GM12878 (cell line): ENCODE measurements at regions not wholly inside any gene's neighbourhood (a gene's known extent, or its start where the extent isn't known, plus 50 kb on each side); places are given as distances from the start of the nearest gene placed in this dataset.

Experiments
- ATAC-seq: fragments of 200-7000 bp; cut with Tn5 transposase; 3 replicates; pipeline ENCODE4 v1.9.1; 2020; ENCODE audit warnings: mild to moderate bottlenecking, moderate library complexity
- BruUV-seq: library from RNA; stranded (reverse); fragments of 400-500 nt; replicated peaks from 2 replicates; lab custom pipeline; 2021; lab: Mats Ljungman, UMichigan
- CTCF ChIA-PET: fragments of 300-600 bp; sonication (Branson Sonifier 250); formaldehyde crosslinking; extraction: SDS; loops from one replicate; lab custom pipeline; 2021; ENCODE audit warnings: inconsistent platforms; lab: Yijun Ruan, JAX
- POLR2A ChIA-PET: fragments of 350-600 bp; formaldehyde crosslinking; extraction: SDS; loops from one replicate; lab custom pipeline; 2021; ENCODE audit warnings: inconsistent platforms; lab: Charles Lee
- RAD21 ChIA-PET: fragments of 300-600 bp; sonication (Branson Sonifier 250); formaldehyde crosslinking; loops from one replicate; lab custom pipeline; 2023; ENCODE audit warnings: antibody characterized with exemption; ENCODE audit not compliant: unreplicated experiment; lab: Charles Lee
- SMC1A ChIA-PET: fragments of 300-600 bp; sonication (Branson Sonifier 250); formaldehyde crosslinking; loops from one replicate; lab custom pipeline; 2023; ENCODE audit not compliant: unreplicated experiment, uncharacterized antibody; lab: Charles Lee
- DNase-seq: peaks from one replicate; pipeline ENCODE4 v3.0.0-alpha.2; 2011; ENCODE audit warnings: low read depth, low spot score
- FAIRE-seq: peaks from 3 replicates; lab custom pipeline; 2011; peaks lifted over from hg19 to GRCh38; lab: Jason Lieb, UNC
- H2AFZ ChIP-seq: 2 replicates; pipeline ENCODE4 v1.6.0; 2011; ENCODE audit warnings: low read depth, low read length, control low read depth; ENCODE audit not compliant: control insufficient read depth
- H3K27ac ChIP-seq: 2 replicates; pipeline ENCODE4 v1.5.1; 2011; ENCODE audit warnings: control low read depth; ENCODE audit not compliant: control insufficient read depth, insufficient read depth
- H3K27me3 ChIP-seq, 2 experiments: replicated peaks in 1 of 2; 2 replicates each; pipeline versions ENCODE4 v1.6.0 to v1.6.1; 2011; ENCODE audit warnings: low read length in 1 of 2; ENCODE audit not compliant: control insufficient read depth in 2 of 2, insufficient read depth in 2 of 2
- H3K36me3 ChIP-seq, 2 experiments: 2 replicates each; pipeline ENCODE4 v1.5.1; 2011; ENCODE audit warnings: low read length in 1 of 2; ENCODE audit not compliant: control insufficient read depth in 2 of 2, insufficient read depth in 2 of 2
- H3K4me1 ChIP-seq: 2 replicates; pipeline ENCODE4 v1.6.1; 2011; ENCODE audit warnings: mild to moderate bottlenecking, low read length, moderate library complexity, mixed read lengths; ENCODE audit not compliant: control insufficient read depth, insufficient read depth
- H3K4me2 ChIP-seq: 2 replicates; pipeline ENCODE4 v1.6.0; 2011; ENCODE audit warnings: control low read depth; ENCODE audit not compliant: control insufficient read depth, insufficient read depth
- H3K4me3 ChIP-seq: fragments of 200-600 bp; sonication (generic); 2 replicates; pipeline ENCODE4 v1.5.1; 2016
- H3K79me2 ChIP-seq: 2 replicates; pipeline ENCODE4 v1.6.0; 2011; ENCODE audit warnings: low read length; ENCODE audit not compliant: control insufficient read depth, insufficient read depth
- H3K9ac ChIP-seq: 2 replicates; pipeline ENCODE4 v1.8.0; 2011; ENCODE audit warnings: low read length, control low read depth, mixed read lengths; ENCODE audit not compliant: control insufficient read depth, insufficient read depth
- H3K9me3 ChIP-seq: replicated peaks from 3 replicates; pipeline ENCODE4 v1.5.1; 2011; ENCODE audit warnings: mild to moderate bottlenecking, low read length; ENCODE audit not compliant: control insufficient read depth, insufficient read depth
- H4K20me1 ChIP-seq: 2 replicates; pipeline ENCODE4 v1.6.0; 2011; ENCODE audit not compliant: control insufficient read depth, insufficient read depth
- CREB1 ChIP-seq: IDR thresholded peaks from 2 replicates; pipeline ENCODE4 v1.6.1; 2012; ENCODE audit warnings: low read depth, mild to moderate bottlenecking, inconsistent platforms
- EGR1 ChIP-seq, 2 experiments: IDR thresholded peaks; 1 replicate in 1 of 2; 2 replicates in 1 of 2; pipeline ENCODE4 v1.6.1; 2011 to 2012; ENCODE audit warnings: low read depth in 2 of 2, low read length in 2 of 2, borderline replicate concordance in 1 of 2, mild to moderate bottlenecking in 1 of 2, moderate library complexity in 1 of 2
- FOXM1 ChIP-seq: IDR thresholded peaks from 2 replicates; pipeline ENCODE4 v1.6.1; 2012; ENCODE audit warnings: low read depth, mild to moderate bottlenecking, inconsistent platforms, low read length, moderate library complexity
- MTA3 ChIP-seq: IDR thresholded peaks from 2 replicates; pipeline ENCODE4 v1.6.1; 2012; ENCODE audit warnings: low read length, inconsistent platforms, borderline replicate concordance
- NR2C1 ChIP-seq: fragments of 450-650 bp; IDR thresholded peaks from 2 replicates; pipeline ENCODE4 v1.6.1; 2017; ENCODE audit warnings: antibody characterized with exemption, mild to moderate bottlenecking, moderate library complexity
- NR2F1 ChIP-seq: fragments of 450-650 bp; conservative IDR thresholded peaks from 2 replicates; pipeline ENCODE4 v1.6.1; 2017; ENCODE audit warnings: mild to moderate bottlenecking
- SMARCA5 ChIP-seq: fragments of 450-650 bp; IDR thresholded peaks from 2 replicates; pipeline ENCODE4 v1.6.1; 2017; ENCODE audit warnings: mild to moderate bottlenecking
- SPI1 ChIP-seq: IDR thresholded peaks from 2 replicates; pipeline ENCODE4 v1.6.1; 2011; ENCODE audit warnings: low read depth, mild to moderate bottlenecking, low read length, moderate library complexity, borderline replicate concordance; ENCODE audit not compliant: insufficient read depth
- YBX1 ChIP-seq: fragments of 450-650 bp; IDR thresholded peaks from 2 replicates; pipeline ENCODE4 v1.6.1; 2016; ENCODE audit warnings: antibody characterized with exemption
- ZNF24 ChIP-seq: fragments of 450-650 bp; IDR thresholded peaks from 2 replicates; pipeline ENCODE4 v1.6.1; 2017; ENCODE audit warnings: antibody characterized with exemption, mild to moderate bottlenecking
- WGBS: methylation state at CpG from one replicate; pipeline ENCODE4 v1.1.6; 2016; ENCODE audit warnings: low lambda C conversion rate; ENCODE audit not compliant: insufficient replicate concordance, insufficient coverage; ENCODE audit errors: missing lambda C conversion rate; 5-methylcytosine and 5-hydroxymethylcytosine counted together
- in situ Hi-C: fragments of 300-500 bp; cut with MboI; formaldehyde crosslinking; loops from 9 replicates; pipeline ENCODE4 v1.14.3; 2018; ENCODE audit warnings: mixed read lengths
- intact Hi-C: fragments of 100-400 bp; cut with micrococcal nuclease; formaldehyde crosslinking; loops from one replicate; pipeline ENCODE4 v1.14.2; 2022; ENCODE audit not compliant: unreplicated experiment
- TF ChIP-seq, protein P1 (sequence below): fragments of 450-650 bp; IDR thresholded peaks from 2 replicates; pipeline ENCODE4 v1.6.1; 2016; ENCODE audit warnings: mild to moderate bottlenecking
- TF ChIP-seq, protein P2 (sequence below): IDR thresholded peaks from 2 replicates; pipeline ENCODE4 v1.6.1; 2011; ENCODE audit warnings: mild to moderate bottlenecking, low read depth, low read length, moderate library complexity; ENCODE audit not compliant: insufficient replicate concordance
- TF ChIP-seq, protein P3 (sequence below): fragments of 450-650 bp; formaldehyde crosslinking; IDR thresholded peaks from 2 replicates; pipeline ENCODE4 v1.5.0; 2022; ENCODE audit warnings: mild to moderate bottlenecking, missing genetic modification characterization
- TF ChIP-seq, protein P4 (sequence below): fragments of 450-650 bp; IDR thresholded peaks from 2 replicates; pipeline ENCODE4 v1.6.1; 2017; ENCODE audit warnings: borderline replicate concordance
- TF ChIP-seq, protein P5 (sequence below): fragments of 450-650 bp; formaldehyde crosslinking; IDR thresholded peaks from 2 replicates; pipeline ENCODE4 v1.4.0; 2022; ENCODE audit warnings: mild to moderate bottlenecking, moderate library complexity

DNA sequence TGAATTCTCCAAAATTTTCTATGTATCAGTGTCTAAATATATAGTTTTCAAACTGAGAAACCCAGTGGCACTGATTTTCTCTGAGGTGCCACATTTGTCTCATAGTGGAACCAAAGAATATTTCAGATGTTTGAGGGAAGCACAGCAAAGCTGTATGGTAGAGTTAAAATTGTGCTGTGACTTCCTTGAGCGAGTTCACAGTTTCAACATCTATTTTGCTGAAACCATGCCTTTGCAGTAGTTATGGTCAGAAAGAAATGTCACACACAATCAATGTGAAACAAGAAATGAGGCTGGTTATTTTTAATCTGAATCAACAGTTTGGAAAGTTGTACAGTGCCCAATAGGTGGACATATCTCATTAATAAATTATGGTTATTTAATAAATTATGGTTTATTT lies 394.0 kb upstream of the SPTLC3 start:
- CTCF ChIA-PET = no interaction called here
- BruUV-seq = no TSS peak
- in situ Hi-C loops = no loop called here
- Histone ChIP-seq H3K27ac (no peak overlapping the region), H3K36me3 (no peaks in the 10 kb centered on the region), H3K27me3 (no peaks in the 10 kb centered on the region), H4K20me1 (no peaks in the 10 kb centered on the region), H3K79me2 (no peaks in the 10 kb centered on the region), H3K4me2 (no peak overlapping the region), H3K4me1 (no peaks in the 10 kb centered on the region), H3K4me3 (no peak overlapping the region), H3K9ac (no peak overlapping the region), H2AFZ (no peak overlapping the region), H3K9me3 (no peaks in the 10 kb centered on the region; the same call in 2 of the 3 replicates)
- DNase-seq = no peak
- SMC1A ChIA-PET = no interaction called here
- RAD21 ChIA-PET = no interaction called here
- no peak for ATAC-seq
- POLR2A ChIA-PET = no interaction called here
- 0% methylated on average over 1 of the region's 1 CpG for WGBS
- intact Hi-C loops = loop anchor here (10.0 kb wide), 1 partner anchor 60 kb away; no protein-coding TSS in a partner anchor
- no peak for FAIRE-seq
- no peak for TF ChIP-seq MTA3
- TF ChIP-seq, protein P1, sequence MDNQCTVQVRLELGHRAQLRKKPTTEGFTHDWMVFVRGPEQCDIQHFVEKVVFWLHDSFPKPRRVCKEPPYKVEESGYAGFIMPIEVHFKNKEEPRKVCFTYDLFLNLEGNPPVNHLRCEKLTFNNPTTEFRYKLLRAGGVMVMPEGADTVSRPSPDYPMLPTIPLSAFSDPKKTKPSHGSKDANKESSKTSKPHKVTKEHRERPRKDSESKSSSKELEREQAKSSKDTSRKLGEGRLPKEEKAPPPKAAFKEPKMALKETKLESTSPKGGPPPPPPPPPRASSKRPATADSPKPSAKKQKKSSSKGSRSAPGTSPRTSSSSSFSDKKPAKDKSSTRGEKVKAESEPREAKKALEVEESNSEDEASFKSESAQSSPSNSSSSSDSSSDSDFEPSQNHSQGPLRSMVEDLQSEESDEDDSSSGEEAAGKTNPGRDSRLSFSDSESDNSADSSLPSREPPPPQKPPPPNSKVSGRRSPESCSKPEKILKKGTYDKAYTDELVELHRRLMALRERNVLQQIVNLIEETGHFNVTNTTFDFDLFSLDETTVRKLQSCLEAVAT = no peak
- TF ChIP-seq NR2F1 = no peak
- no peak for TF ChIP-seq CREB1
- no peak for TF ChIP-seq EGR1 (IDR thresholded peaks at IDR 0.05; ENCODE audit: borderline replicate concordance in 1 of 2, low read depth in 2 of 2, low read length in 2 of 2)
- TF ChIP-seq NR2C1 = no peak
- no peak for TF ChIP-seq YBX1
- TF ChIP-seq, protein P2, sequence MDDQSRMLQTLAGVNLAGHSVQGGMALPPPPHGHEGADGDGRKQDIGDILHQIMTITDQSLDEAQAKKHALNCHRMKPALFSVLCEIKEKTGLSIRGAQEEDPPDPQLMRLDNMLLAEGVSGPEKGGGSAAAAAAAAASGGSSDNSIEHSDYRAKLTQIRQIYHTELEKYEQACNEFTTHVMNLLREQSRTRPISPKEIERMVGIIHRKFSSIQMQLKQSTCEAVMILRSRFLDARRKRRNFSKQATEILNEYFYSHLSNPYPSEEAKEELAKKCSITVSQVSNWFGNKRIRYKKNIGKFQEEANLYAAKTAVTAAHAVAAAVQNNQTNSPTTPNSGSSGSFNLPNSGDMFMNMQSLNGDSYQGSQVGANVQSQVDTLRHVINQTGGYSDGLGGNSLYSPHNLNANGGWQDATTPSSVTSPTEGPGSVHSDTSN = no peak
- TF ChIP-seq, protein P3, sequence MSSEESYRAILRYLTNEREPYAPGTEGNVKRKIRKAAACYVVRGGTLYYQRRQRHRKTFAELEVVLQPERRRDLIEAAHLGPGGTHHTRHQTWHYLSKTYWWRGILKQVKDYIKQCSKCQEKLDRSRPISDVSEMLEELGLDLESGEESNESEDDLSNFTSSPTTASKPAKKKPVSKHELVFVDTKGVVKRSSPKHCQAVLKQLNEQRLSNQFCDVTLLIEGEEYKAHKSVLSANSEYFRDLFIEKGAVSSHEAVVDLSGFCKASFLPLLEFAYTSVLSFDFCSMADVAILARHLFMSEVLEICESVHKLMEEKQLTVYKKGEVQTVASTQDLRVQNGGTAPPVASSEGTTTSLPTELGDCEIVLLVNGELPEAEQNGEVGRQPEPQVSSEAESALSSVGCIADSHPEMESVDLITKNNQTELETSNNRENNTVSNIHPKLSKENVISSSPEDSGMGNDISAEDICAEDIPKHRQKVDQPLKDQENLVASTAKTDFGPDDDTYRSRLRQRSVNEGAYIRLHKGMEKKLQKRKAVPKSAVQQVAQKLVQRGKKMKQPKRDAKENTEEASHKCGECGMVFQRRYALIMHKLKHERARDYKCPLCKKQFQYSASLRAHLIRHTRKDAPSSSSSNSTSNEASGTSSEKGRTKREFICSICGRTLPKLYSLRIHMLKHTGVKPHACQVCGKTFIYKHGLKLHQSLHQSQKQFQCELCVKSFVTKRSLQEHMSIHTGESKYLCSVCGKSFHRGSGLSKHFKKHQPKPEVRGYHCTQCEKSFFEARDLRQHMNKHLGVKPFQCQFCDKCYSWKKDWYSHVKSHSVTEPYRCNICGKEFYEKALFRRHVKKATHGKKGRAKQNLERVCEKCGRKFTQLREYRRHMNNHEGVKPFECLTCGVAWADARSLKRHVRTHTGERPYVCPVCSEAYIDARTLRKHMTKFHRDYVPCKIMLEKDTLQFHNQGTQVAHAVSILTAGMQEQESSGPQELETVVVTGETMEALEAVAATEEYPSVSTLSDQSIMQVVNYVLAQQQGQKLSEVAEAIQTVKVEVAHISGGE (CRISPR knock-in tag) = no peak
- TF ChIP-seq FOXM1 = no peak
- TF ChIP-seq SMARCA5 = no peak
- TF ChIP-seq, protein P4, sequence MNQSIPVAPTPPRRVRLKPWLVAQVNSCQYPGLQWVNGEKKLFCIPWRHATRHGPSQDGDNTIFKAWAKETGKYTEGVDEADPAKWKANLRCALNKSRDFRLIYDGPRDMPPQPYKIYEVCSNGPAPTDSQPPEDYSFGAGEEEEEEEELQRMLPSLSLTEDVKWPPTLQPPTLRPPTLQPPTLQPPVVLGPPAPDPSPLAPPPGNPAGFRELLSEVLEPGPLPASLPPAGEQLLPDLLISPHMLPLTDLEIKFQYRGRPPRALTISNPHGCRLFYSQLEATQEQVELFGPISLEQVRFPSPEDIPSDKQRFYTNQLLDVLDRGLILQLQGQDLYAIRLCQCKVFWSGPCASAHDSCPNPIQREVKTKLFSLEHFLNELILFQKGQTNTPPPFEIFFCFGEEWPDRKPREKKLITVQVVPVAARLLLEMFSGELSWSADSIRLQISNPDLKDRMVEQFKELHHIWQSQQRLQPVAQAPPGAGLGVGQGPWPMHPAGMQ = no peak
- TF ChIP-seq ZNF24 = no peak
- TF ChIP-seq, protein P5, sequence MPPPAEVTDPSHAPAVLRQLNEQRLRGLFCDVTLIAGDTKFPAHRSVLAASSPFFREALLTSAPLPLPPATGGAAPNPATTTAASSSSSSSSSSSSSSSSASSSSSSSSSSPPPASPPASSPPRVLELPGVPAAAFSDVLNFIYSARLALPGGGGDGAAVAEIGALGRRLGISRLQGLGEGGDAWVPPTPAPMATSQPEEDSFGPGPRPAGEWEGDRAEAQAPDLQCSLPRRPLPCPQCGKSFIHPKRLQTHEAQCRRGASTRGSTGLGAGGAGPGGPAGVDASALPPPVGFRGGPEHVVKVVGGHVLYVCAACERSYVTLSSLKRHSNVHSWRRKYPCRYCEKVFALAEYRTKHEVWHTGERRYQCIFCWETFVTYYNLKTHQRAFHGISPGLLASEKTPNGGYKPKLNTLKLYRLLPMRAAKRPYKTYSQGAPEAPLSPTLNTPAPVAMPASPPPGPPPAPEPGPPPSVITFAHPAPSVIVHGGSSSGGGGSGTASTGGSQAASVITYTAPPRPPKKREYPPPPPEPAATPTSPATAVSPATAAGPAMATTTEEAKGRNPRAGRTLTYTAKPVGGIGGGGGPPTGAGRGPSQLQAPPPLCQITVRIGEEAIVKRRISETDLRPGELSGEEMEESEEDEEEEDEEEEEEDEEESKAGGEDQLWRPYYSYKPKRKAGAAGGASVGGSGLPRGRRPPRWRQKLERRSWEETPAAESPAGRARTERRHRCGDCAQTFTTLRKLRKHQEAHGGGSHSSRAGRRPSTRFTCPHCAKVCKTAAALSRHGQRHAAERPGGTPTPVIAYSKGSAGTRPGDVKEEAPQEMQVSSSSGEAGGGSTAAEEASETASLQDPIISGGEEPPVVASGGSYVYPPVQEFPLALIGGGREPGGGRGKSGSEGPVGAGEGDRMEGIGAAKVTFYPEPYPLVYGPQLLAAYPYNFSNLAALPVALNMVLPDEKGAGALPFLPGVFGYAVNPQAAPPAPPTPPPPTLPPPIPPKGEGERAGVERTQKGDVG (CRISPR knock-in tag) = no peak
- no peak for TF ChIP-seq SPI1
